Activated T-cell treated with anti-CD3 and anti-CD28 coated beads, Interleukin-2, amount 50 U/mL, for 4 hours (primary cell): ENCODE measurements at regions not wholly inside any gene's neighbourhood (a gene's known extent, or its start where the extent isn't known, plus 50 kb on each side); places are given as distances from the start of the nearest gene placed in this dataset.

Experiments
- ATAC-seq, 2 donors: fragments of 200-7000 bp; cut with Tn5 transposase; one replicate each; pipeline ENCODE4 v1.10.0; 2021
- DNase-seq: peaks from one replicate; pipeline ENCODE4 v3.0.0-alpha.2; 2020
- H3K27me3 Mint-ChIP-seq: one replicate; pipeline ENCODE4 v1.8.0; 2021; ENCODE audit warnings: low read depth, mixed read lengths
- H3K36me3 Mint-ChIP-seq: one replicate; pipeline ENCODE4 v1.8.0; 2022; ENCODE audit warnings: mixed read lengths; ENCODE audit not compliant: insufficient read depth
- H3K4me1 Mint-ChIP-seq: one replicate; pipeline ENCODE4 v1.8.0; 2021; ENCODE audit warnings: low read depth, mixed read lengths
- H3K4me3 Mint-ChIP-seq: one replicate; pipeline ENCODE4 v1.8.0; 2021; ENCODE audit warnings: mild to moderate bottlenecking, moderate library complexity, mixed read lengths
- H3K9me3 Mint-ChIP-seq: one replicate; pipeline ENCODE4 v1.8.0; 2021; ENCODE audit warnings: mixed read lengths

DNA sequence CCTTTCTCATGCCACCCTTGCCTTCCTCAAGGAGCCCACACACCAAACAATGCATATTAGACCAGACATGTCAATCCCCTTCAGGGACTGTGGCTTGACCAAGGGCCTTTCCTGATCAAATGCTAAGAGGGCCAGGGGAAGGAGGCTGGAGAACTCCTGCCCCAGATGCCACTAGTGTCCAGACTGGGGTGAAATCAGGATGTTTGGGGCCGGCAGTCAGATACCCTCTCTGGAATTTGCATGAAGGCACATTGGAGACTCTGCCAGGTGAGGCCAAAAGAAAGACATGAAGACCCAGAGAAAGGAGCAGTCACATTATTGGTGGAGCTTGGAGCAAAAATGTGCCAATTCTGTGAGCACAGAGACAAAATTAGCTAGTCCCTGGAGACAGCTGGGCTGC lies 154.1 kb downstream of the TLE3 start:
- DNase-seq (no peak), ATAC-seq (no peak)
- H3K36me3 Mint-ChIP-seq = no peaks in the 10 kb centered on the region

DNA sequence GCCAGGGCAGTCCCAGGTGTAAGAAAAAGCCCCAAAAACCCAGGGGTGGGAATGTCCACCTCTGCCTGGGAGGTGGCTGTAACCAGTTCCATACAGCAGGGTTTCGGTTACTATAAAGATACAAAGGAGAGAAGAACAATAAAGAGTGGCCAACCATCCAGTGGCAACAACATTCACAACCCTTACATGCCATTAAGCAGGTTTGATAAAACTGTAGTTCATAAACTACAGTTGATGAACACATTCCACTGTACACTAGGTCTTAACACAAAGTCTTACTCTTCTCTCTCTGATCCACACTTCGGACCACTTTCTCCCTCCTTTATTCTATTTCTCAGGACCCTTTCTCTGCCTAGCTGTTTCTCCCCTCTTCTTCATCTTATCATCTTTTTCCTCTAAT lies 152.0 kb downstream of the TLE3 start:
- Mint-ChIP-seq H3K4me1 (no peaks in the 10 kb centered on the region), H3K36me3 (no peaks in the 10 kb centered on the region), H3K9me3 (no peaks in the 10 kb centered on the region), H3K4me3 (no peak overlapping the region), H3K27me3 (no peaks in the 10 kb centered on the region)
- ATAC-seq = no peak
- DNase-seq = no peak

More for the DNA sequence above, 154.1 kb downstream of the TLE3 start:
- no peaks in the 10 kb centered on the region for H3K27me3 Mint-ChIP-seq
- H3K9me3 Mint-ChIP-seq = no peaks in the 10 kb centered on the region
- no peak overlapping the region for H3K4me3 Mint-ChIP-seq
- H3K4me1 Mint-ChIP-seq = no peaks in the 10 kb centered on the region

DNA sequence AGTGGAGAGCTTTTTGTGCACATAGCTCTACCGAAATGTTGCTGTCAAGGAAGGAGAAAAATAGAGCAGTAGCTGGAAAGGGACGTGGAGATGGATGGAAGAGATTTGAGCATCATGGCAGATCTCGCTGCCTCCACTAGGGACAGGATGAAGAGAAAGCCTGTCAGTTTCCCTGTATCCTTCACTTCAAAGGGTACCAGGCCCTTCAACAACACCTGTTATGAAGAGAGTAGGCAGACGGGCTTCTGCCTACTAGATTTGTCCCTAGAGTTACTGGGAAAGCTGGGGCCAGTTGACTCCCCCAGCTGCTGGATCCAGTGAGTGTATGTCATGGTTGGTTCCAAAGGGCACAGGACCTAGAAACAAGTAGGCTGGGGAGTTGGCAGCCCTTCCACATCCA lies 150.8 kb downstream of the TLE3 start:
- H3K9me3 Mint-ChIP-seq = no peaks in the 10 kb centered on the region
- H3K27me3 Mint-ChIP-seq = no peaks in the 10 kb centered on the region
- no peak overlapping the region for H3K4me3 Mint-ChIP-seq
- no peak for DNase-seq
- H3K36me3 Mint-ChIP-seq = no peaks in the 10 kb centered on the region
- no peak for ATAC-seq
- H3K4me1 Mint-ChIP-seq = no peaks in the 10 kb centered on the region

DNA sequence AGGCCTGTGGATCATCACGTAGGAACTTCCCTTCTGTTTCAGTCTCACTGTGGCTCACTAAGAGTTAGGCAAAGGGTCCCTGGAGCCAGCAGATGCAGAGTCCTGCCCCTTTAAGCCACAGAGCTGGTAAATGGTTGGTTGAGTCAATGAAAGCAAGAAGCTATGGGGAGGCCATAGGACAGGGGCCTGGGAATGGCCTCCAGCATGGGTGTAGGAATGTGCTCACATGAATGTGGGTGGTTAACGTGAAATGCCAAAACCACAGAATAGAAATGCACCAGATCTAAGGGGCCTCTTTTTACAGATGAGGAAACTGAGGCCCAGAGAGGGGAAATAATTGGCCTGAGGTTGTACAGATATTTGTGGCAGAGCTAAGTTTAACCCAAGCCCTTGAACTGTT lies 150.3 kb downstream of the TLE3 start:
- DNase-seq = no peak
- ATAC-seq = no peak

DNA sequence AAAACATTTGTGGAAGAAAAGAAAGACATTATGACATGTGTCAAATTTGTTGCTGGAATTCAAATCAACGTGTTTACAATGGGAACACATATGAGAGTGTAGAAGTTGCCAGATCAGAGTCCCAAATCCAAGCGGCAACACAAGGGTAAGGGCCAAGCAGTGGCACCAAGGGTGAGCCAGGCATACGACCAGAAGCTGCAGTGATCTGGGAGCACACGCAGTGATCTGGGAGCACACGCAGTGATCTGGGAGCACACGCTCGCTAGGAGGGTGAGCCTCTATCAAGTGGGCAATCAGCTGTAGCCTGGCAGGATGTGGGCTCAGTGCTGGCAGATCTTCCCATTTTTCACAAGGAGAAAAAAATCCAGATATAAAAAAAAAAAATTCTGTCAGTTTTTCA lies 148.2 kb downstream of the TLE3 start:
- no peaks in the 10 kb centered on the region for H3K36me3 Mint-ChIP-seq
- H3K9me3 Mint-ChIP-seq = no peaks in the 10 kb centered on the region
- no peaks in the 10 kb centered on the region for H3K27me3 Mint-ChIP-seq
- H3K4me3 Mint-ChIP-seq = no peak overlapping the region
- no peak for ATAC-seq
- H3K4me1 Mint-ChIP-seq = no peaks in the 10 kb centered on the region
- no peak for DNase-seq

More for the DNA sequence above, 150.3 kb downstream of the TLE3 start:
- H3K27me3 Mint-ChIP-seq = no peaks in the 10 kb centered on the region
- no peaks in the 10 kb centered on the region for H3K9me3 Mint-ChIP-seq
- no peaks in the 10 kb centered on the region for H3K4me1 Mint-ChIP-seq
- no peaks in the 10 kb centered on the region for H3K36me3 Mint-ChIP-seq
- no peak overlapping the region for H3K4me3 Mint-ChIP-seq

DNA sequence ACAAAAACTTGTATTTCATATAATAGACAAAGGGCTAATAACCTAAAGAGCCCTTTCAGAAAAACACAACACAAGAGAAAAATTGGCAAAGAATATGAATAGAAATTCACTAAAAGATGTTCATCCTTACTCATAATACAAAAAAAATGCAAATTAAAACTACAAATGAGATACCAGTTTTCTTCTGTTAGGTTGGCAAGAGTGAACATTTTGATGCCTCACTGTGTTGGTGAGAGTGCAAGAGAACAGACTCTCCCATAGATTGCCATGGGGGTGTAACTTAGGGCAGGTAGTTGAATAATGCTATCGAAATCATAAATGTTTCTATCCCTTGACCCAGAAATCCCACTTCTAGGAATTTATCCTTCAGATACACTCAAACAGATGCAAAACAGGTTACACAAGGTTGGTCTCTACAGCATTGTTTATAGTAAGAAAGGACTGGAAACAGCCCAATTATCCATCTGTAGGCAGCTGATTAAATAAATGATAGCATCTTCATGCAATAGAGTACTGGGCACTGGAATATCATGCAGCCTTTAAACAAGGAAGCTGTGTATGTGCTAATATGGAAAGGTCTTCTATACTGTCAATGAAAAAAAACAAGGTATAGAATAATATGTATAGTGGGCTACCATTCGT lies 146.3 kb downstream of the TLE3 start:
- ATAC-seq = no peak

DNA sequence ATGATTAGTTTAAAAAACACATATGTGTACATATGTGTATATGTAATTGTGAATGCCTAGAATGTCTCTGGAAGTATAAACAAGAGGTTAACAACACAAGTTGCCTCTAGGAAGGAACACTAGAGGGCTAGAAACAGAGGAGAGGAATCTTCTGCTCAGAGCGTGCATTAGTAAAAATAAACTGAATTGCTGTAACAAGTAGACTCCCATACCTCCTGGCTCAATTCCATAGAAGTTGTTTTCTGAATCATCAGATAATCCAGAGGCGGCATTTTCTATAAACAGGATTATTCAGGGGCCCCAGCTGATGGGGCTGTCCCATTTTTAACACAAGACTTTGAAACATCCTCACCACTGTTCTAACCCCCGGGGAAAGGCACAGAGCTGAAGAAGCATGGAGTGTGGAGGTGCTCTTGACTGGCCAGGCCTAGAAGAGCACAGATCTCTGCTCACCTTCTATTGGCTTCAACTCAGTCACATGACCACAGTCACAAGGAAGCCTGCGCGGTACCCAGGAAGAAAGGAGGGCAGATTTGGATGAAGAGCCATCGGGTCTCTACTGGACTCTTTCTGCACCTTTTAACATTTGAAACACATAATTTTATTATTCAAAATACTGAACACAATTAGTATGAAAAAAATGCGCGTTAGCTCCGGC lies 145.7 kb downstream of the TLE3 start:
- H3K4me1 Mint-ChIP-seq = no peaks in the 10 kb centered on the region
- no peaks in the 10 kb centered on the region for H3K36me3 Mint-ChIP-seq
- ATAC-seq (no peak), DNase-seq (no peak)
- H3K27me3 Mint-ChIP-seq = no peaks in the 10 kb centered on the region
- H3K9me3 Mint-ChIP-seq = no peaks in the 10 kb centered on the region
- no peak overlapping the region for H3K4me3 Mint-ChIP-seq

More for the DNA sequence above, 146.3 kb downstream of the TLE3 start:
- Mint-ChIP-seq H3K4me3 (no peak overlapping the region), H3K4me1 (no peaks in the 10 kb centered on the region), H3K27me3 (no peaks in the 10 kb centered on the region), H3K36me3 (no peaks in the 10 kb centered on the region), H3K9me3 (no peaks in the 10 kb centered on the region)
- DNase-seq = no peak

DNA sequence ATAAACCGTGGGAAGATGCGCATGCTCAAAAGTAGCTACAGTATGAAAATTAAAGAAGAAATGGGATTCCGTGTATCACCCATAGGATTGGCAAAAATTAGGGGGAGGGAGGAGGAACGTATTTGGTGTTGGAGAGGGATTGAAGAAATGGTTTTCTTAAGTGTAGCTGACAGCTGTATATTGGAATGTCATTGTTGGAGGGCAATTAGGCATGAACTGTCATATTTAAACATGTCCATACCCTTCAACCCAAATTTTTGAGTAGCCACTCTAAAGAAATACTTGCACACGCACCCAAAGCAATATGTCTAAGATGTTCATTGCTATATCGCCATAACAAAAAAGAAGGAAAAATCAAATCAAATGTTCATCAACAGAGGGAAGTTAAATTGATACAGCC lies 144.7 kb downstream of the TLE3 start:
- ATAC-seq (no peak), DNase-seq (no peak)
- no peaks in the 10 kb centered on the region for H3K36me3 Mint-ChIP-seq
- no peaks in the 10 kb centered on the region for H3K4me1 Mint-ChIP-seq
- H3K9me3 Mint-ChIP-seq = no peaks in the 10 kb centered on the region
- no peaks in the 10 kb centered on the region for H3K27me3 Mint-ChIP-seq
- H3K4me3 Mint-ChIP-seq = no peak overlapping the region

DNA sequence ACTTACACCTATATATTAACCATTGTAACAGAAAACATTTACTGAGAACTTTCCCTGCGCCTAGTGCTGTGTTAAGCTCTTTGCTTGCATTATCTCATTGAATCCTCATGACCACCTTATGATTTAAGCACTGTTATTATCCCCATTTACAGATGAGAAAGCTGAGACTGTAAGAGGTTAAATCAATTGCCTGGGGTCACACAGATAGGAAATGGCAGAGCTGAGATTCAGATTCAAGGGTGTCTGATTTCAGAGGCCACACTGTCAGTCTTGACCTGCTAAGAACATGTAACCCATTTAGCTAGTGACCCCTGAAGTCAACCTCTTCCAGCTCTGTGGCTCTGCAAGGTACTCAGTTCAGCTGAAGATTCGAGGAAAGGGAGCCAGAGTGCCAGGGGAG lies 143.9 kb downstream of the TLE3 start:
- no peak overlapping the region for H3K4me3 Mint-ChIP-seq
- H3K36me3 Mint-ChIP-seq = no peaks in the 10 kb centered on the region
- H3K9me3 Mint-ChIP-seq = no peaks in the 10 kb centered on the region
- no peaks in the 10 kb centered on the region for H3K4me1 Mint-ChIP-seq
- H3K27me3 Mint-ChIP-seq = no peaks in the 10 kb centered on the region
- DNase-seq (no peak), ATAC-seq (no peak)

DNA sequence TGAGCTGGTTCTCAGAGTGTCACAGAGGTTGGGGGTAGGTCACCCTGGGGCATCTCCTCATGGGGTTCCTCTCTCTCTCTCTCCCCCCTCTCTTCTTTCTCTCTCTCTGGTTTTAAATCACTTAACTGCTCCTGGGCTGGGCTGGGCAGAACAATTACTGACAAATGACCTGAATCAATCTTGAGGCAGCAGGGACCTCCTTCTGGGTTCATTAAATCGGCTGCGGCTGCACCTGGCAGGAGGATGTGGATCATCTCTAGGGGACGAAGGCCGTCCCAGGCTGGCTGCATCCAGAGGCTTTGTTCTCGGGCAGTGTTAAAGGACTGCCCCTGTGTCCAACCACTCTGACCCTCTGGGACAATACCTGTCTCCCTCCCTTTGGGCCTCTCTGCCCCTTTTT lies 143.1 kb downstream of the TLE3 start:
- no peaks in the 10 kb centered on the region for H3K27me3 Mint-ChIP-seq
- no peak overlapping the region for H3K4me3 Mint-ChIP-seq
- DNase-seq (no peak), ATAC-seq (no peak)
- H3K9me3 Mint-ChIP-seq = no peaks in the 10 kb centered on the region
- H3K4me1 Mint-ChIP-seq = no peaks in the 10 kb centered on the region
- H3K36me3 Mint-ChIP-seq = no peaks in the 10 kb centered on the region

DNA sequence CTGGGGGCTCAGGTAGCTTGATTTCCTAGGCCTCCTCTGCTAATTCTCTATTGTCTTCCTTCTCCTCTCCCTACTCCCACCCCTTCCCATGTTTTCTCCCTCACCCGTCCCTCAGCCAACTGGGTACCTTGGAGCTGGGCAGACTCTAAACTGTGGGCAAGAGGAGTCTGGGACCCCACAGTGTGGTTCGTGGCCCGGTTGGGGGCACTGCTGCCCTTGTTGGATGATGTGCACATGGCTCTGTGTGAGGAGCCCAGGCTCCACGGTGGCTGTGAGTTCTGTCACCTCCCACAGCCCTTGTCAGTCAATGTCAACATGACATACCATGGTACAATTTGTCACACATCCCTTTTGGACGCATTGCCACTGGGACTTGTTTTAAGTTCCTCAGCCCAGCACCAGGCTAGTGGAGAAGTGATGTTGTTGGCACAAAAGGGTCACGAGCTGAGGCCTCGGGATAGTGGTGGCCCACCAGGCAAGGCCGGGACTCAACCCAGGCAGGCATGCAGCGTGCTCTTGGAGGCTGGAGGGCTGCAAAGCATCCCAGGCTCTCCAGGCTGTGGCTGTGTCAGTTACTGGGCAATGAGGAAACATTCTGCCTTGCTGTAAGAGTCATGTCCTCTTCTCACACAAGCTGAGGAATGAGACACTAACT lies 142.3 kb downstream of the TLE3 start:
- Mint-ChIP-seq H3K9me3 (no peaks in the 10 kb centered on the region), H3K36me3 (no peaks in the 10 kb centered on the region), H3K4me1 (no peaks in the 10 kb centered on the region), H3K4me3 (no peak overlapping the region), H3K27me3 (no peaks in the 10 kb centered on the region)
- DNase-seq (no peak), ATAC-seq (no peak)

DNA sequence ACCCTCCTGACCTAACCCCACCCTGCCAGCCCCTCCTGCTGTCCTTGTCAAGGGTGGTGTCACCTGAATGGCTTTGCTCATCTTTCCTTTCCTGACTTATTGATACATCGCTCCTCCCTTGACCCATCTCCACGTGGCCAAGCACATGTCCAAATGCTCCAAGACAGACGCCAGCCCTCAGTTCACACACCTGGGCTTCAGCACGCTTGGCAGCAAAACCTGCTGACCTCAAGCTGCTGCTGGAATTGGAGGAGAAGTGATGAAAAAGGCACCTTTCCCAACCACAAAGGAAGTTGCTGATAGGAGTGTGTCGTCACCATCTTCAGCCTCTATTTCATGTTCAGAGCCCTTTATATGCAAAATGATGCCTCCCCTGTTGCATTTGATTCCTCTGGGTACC lies 141.3 kb downstream of the TLE3 start:
- Mint-ChIP-seq H3K4me3 (no peak overlapping the region), H3K4me1 (no peaks in the 10 kb centered on the region), H3K9me3 (no peaks in the 10 kb centered on the region), H3K27me3 (no peaks in the 10 kb centered on the region), H3K36me3 (no peaks in the 10 kb centered on the region)
- ATAC-seq (no peak), DNase-seq (no peak)

DNA sequence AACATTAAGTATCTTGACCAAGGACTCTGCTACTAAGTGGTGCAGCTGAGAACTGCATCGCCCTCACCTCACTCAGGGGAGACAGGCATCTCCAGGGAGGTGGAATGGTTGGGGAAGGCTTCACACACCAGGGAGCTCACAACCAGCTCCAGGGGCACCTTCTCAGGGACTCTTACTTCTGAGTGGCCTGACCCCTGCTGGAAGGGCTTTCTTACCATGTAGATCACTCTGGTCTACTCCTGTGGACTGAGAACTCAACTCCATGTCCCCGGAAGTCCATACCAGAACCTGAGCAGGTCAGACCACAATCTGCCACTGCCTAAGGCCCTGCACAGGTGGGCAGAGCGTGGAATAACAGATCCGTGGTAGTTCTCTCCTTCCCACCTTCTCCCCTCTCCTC lies 140.5 kb downstream of the TLE3 start:
- no peak overlapping the region for H3K4me3 Mint-ChIP-seq
- no peaks in the 10 kb centered on the region for H3K4me1 Mint-ChIP-seq
- no peaks in the 10 kb centered on the region for H3K9me3 Mint-ChIP-seq
- no peaks in the 10 kb centered on the region for H3K36me3 Mint-ChIP-seq
- H3K27me3 Mint-ChIP-seq = no peaks in the 10 kb centered on the region
- ATAC-seq = no peak
- DNase-seq = no peak

DNA sequence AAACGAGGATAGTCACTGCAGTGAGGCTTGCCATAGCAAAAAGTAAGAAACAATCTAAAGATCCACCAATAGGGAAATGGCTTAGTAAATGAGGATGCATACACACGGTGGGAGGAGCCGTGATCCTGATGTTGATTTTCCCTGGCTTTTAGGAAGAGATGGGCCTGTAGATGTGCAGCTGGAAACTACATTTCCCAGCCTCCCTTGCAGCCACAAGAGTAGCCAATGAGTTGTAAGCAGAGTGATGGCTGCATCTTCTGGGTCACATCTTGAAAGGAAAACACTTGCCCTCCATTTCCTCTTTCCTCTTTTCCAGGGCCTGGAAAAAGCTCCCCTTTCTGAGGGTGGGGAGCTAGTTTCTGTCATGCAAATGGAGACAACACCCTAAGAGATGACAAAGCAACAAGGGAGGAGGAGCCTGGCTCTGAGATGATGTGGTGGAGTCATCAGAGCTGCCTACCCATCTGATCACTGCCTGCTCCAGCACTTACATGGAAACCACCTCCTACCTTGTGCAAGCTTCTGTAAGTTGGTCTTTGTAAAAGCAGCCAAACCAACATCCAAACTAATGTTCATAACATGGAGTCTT lies 139.1 kb downstream of the TLE3 start:
- Mint-ChIP-seq H3K4me1 (no peaks in the 10 kb centered on the region), H3K36me3 (no peaks in the 10 kb centered on the region), H3K4me3 (no peak overlapping the region), H3K27me3 (peaks cover 3% of the 10 kb centered on the region), H3K9me3 (no peaks in the 10 kb centered on the region)
- DNase-seq (no peak), ATAC-seq (peak; percentile 58 to 66)

DNA sequence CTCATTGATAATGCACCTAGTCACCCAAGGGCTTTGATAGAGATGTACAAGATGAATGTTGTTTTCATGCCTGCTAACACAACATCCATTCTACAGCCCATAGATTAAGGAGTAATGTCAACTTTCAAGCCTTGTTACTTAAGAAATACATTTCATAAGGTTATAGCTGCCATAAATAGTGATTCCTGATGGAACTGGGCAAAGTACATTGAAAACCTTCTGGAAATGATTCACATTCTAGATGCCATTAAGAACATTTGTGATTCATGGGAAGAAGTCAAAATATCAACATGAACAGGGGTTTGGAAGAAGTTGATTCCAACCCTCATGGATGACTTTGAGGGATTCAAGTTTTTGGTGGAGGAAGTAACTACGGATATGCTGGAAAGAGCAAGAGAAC lies 135.2 kb downstream of the TLE3 start:
- Mint-ChIP-seq H3K4me3 (no peak overlapping the region), H3K9me3 (no peaks in the 10 kb centered on the region), H3K4me1 (no peaks in the 10 kb centered on the region), H3K36me3 (no peaks in the 10 kb centered on the region), H3K27me3 (peaks cover 8% of the 10 kb centered on the region)
- DNase-seq = no peak
- no peak for ATAC-seq
